Lower lobe of right lung (tissue), 2 donors: ENCODE measurements at regions not wholly inside any gene's neighbourhood (a gene's known extent, or its start where the extent isn't known, plus 50 kb on each side); places are given as distances from the start of the nearest gene placed in this dataset.
"Not testable (repeated sequence)": the region's sequence is repeated elsewhere in the genome, so short reads cannot be mapped to it uniquely, and the experiment has no call there.

Experiments used
- ATAC-seq, 2 donors: fragments of 200-7000 bp; cut with Tn5 transposase; one replicate each; pipeline ENCODE4 v1.9.1; 2020 to 2022; ENCODE audit warnings: mild to moderate bottlenecking in 2 of 2, moderate library complexity in 2 of 2
- DNase-seq: peaks from one replicate; pipeline ENCODE4 v3.0.0-alpha.2; 2020
- H3K27ac ChIP-seq: fragments of 200-600 bp; one replicate; pipeline ENCODE4 v1.8.0; 2022
- H3K27me3 ChIP-seq: fragments of 200-600 bp; one replicate; pipeline ENCODE4 v1.8.0; 2022; ENCODE audit warnings: low read depth
- H3K36me3 ChIP-seq: fragments of 200-600 bp; one replicate; pipeline ENCODE4 v1.8.0; 2022; ENCODE audit warnings: mild to moderate bottlenecking
- H3K4me1 ChIP-seq: fragments of 200-600 bp; one replicate; pipeline ENCODE4 v1.8.0; 2022
- H3K4me3 ChIP-seq: fragments of 200-600 bp; one replicate; pipeline ENCODE4 v1.8.0; 2022; ENCODE audit warnings: mild to moderate bottlenecking
- H3K9me3 ChIP-seq: fragments of 200-600 bp; one replicate; pipeline ENCODE4 v1.8.0; 2022
- intact Hi-C: fragments of 100-400 bp; cut with DNase I; formaldehyde crosslinking; loops from one replicate; pipeline ENCODE4 v1.11.0; 2022
- TF ChIP-seq, protein P1 (sequence below): fragments of 200-600 bp; IDR thresholded peaks from one replicate; pipeline ENCODE4 v1.8.0; 2022; ENCODE audit warnings: antibody characterized with exemption, mild to moderate bottlenecking
- donor health status: DM: no; HTN: yes; CAD: no; lungs with severe emphysema.

- Histone ChIP-seq H3K36me3 (no peaks in the 10 kb centered on the region), H3K4me1 (no peaks in the 10 kb centered on the region), H3K4me3 (no peak overlapping the region), H3K9me3 (no peaks in the 10 kb centered on the region), H3K27me3 (no peaks in the 10 kb centered on the region), H3K27ac (no peak overlapping the region)
- TF ChIP-seq, protein P1, sequence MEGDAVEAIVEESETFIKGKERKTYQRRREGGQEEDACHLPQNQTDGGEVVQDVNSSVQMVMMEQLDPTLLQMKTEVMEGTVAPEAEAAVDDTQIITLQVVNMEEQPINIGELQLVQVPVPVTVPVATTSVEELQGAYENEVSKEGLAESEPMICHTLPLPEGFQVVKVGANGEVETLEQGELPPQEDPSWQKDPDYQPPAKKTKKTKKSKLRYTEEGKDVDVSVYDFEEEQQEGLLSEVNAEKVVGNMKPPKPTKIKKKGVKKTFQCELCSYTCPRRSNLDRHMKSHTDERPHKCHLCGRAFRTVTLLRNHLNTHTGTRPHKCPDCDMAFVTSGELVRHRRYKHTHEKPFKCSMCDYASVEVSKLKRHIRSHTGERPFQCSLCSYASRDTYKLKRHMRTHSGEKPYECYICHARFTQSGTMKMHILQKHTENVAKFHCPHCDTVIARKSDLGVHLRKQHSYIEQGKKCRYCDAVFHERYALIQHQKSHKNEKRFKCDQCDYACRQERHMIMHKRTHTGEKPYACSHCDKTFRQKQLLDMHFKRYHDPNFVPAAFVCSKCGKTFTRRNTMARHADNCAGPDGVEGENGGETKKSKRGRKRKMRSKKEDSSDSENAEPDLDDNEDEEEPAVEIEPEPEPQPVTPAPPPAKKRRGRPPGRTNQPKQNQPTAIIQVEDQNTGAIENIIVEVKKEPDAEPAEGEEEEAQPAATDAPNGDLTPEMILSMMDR = no peak
- no peak for DNase-seq
- intact Hi-C loops = no loop called here
- ATAC-seq = no peak
Observed at GRCh38 chr2:75894170-75894569, 183.5 kb upstream of the GCFC2 start.

DNA sequence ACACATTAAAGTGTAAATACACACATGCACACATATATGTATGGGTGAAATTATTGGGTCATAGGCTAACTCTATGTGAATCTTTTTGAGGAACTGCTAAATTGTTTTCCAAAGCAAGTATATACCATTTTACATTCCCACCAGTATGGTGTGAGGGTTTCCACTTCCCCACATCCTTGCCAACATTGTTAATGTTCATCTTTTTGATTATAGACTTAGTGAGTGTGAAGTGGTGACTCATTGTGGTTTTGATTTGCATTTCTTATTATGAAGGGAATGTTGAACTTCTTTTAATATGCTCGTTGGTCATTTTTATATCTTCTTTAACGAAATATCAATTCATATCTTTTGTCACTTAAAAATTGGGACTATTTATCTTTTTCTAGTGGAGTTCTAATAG is 181.8 kb upstream of the GCFC2 start:
- Histone ChIP-seq H3K4me3 (no peak overlapping the region), H3K9me3 (no peaks in the 10 kb centered on the region), H3K27me3 (no peaks in the 10 kb centered on the region), H3K27ac (no peak overlapping the region), H3K4me1 (no peaks in the 10 kb centered on the region), H3K36me3 (no peaks in the 10 kb centered on the region)
- DNase-seq (no peak), ATAC-seq (no peak)
- TF ChIP-seq, protein P1 = no peak
- intact Hi-C loops = no loop called here

GRCh38 chr2:75882530-75882929 is 171.8 kb upstream of the GCFC2 start:
- no peak overlapping the region for H3K4me3 ChIP-seq
- no peak overlapping the region for H3K27ac ChIP-seq
- no peaks in the 10 kb centered on the region for H3K9me3 ChIP-seq
- H3K4me1 ChIP-seq = no peaks in the 10 kb centered on the region
- intact Hi-C loops = no loop called here
- H3K36me3 ChIP-seq = no peaks in the 10 kb centered on the region
- no peaks in the 10 kb centered on the region for H3K27me3 ChIP-seq
- ATAC-seq = no peak
- no peak for DNase-seq
- TF ChIP-seq, protein P1 = no peak

GRCh38 chr2:75875606-75876005 is 164.9 kb upstream of the GCFC2 start:
- H3K27me3 ChIP-seq, H3K9me3 ChIP-seq, H3K36me3 ChIP-seq, ATAC-seq, DNase-seq, intact Hi-C loops, H3K4me1 ChIP-seq, H3K4me3 ChIP-seq, H3K27ac ChIP-seq: not testable (repeated sequence)

GRCh38 chr2:75871762-75872614 is 161.3 kb upstream of the GCFC2 start:
- H3K4me3 ChIP-seq, DNase-seq, H3K4me1 ChIP-seq, H3K36me3 ChIP-seq, intact Hi-C loops, H3K27ac ChIP-seq, H3K27me3 ChIP-seq, H3K9me3 ChIP-seq, ATAC-seq: not testable (repeated sequence)

GRCh38 chr2:75870651-75871137 is 160.0 kb upstream of the GCFC2 start:
- H3K9me3 ChIP-seq = no peaks in the 10 kb centered on the region
- H3K27ac ChIP-seq = no peak overlapping the region
- no peaks in the 10 kb centered on the region for H3K4me1 ChIP-seq
- TF ChIP-seq, protein P1 = no peak
- no peak for ATAC-seq
- DNase-seq = no peak
- H3K4me3 ChIP-seq = no peak overlapping the region
- no peaks in the 10 kb centered on the region for H3K36me3 ChIP-seq
- intact Hi-C loops = no loop called here
- H3K27me3 ChIP-seq = no peaks in the 10 kb centered on the region
